COLO829 (cell line): ENCODE measurements at regions not wholly inside any gene's neighbourhood (a gene's known extent, or its start where the extent isn't known, plus 50 kb on each side); places are given as distances from the start of the nearest gene placed in this dataset.
"Not testable (repeated sequence)": the region's sequence is repeated elsewhere in the genome, so short reads cannot be mapped to it uniquely, and the experiment has no call there.

Experiments used
- DNase-seq: peaks from one replicate; pipeline ENCODE4 v3.0.0; 2012; ENCODE audit warnings: low spot score

DNA sequence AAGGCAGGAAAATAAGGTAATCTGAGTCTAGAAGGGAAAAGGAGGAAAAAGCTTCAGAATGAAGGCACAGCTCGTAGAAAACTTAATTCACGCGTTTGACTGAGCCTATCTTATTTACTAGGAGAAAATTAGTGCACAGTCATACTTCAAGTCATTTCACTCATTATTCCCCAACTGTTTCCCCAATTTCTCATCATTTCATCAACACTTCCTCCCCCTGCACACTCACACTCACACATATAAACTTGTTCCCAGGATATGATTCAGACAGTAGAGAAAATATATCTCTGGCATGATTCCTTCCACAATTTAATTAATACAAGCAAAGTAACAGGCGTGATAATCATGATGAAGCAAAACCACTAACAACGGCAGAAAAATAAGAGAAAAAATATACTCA is 94.5 kb upstream of the F13A1 start:
- DNase-seq = no peak

DNA sequence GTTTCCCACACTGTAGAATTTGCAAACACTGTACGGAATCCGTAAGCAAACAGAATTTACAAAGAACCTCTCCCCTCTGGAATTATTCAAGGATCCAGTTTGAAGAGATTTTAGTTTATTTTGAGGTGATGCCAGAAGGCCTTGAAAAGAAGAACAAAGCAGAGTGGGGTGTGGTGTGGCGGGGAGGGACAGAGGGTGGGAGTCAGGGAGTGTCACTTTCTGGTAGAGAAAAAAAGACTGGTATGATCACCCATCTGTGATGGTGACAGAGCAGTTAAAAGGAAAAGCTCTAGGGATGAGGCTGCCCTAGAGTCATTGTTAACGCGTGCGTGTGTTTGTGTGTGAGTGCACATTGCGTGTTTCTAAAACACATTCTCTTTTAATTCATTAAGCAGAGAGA is 97.0 kb upstream of the F13A1 start:
- no peak for DNase-seq

DNA sequence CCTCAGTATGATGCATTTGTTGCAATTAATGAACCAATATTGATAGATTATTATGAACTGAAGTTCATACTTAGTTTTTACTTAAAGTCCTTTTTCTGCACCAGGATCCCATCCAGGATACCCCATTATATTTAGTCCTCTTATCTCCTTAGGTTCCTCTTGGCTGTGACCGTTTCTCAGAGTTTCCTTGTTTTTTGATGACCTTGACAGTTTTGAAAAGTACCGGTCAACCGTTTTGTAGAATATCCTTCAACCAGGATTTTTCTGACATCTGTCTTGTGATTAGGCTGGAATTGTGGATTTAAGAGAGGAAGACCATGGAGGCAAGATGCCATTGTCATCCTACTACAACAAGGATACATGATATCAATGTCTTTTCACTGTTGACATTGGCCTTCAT is 98.0 kb upstream of the F13A1 start:
- no peak for DNase-seq

DNA sequence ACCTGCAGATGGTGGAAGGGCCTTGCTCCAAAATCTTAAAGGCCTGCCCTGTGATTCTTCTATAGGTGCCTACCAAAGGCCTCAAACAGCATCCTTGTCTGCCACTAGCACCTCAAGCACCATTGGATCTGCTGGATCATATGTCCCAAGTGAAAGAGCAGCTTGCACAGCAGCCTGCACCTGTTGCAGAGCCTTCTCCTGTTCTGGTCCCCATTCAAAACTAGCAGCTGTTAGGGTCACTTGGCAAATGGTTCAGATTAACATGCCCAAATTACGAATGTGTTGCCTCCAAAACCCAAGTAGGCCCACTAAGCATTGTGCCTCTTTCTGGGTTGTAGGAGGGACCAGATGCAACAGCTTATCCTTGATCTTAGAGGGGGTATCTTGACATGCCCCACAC is 99.6 kb upstream of the F13A1 start:
- DNase-seq = no peak

GRCh38 chr6:6434151-6434550 is 113.7 kb upstream of the F13A1 start:
- no peak for DNase-seq

DNA sequence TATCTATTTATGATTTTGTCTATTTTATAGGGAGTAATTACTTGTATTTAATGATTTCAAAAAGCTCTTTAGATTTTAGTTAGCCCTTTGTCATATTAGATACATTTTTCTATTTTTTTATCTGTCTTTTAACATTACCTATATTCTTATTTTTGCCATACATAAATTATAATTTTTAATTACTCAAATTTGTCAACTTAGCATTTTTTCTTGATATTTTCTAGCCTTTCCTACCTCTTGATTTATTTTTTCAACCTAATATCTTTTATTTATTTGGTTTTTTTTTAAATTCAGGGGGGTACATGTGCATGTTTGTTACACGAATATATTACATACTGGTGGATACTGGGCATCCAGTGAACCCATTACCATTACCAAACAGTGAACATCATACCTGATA is 114.3 kb upstream of the F13A1 start:
- DNase-seq = no peak

DNA sequence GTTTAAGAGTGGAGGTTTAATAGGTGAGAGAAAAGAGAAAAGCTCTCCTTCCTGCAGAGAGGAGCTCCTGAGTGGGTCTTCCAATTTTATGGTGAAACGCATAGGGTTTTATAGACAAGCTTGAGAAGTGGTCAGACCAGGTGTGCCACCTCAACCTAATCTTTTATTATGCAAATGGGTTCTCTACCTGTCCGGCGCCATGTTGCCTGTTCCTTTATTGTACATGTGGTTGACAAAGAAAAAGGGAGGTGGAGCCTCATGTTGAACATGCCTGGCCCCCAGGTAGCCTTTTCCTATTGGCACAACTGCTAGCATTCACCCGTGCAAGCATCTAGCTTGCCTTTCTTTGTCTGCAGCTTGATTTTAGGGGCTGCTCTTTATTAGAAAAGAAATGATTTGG is 115.9 kb upstream of the F13A1 start:
- DNase-seq = no peak

- DNase-seq = no peak
Observed at GRCh38 chr6:6436946-6437345, 116.5 kb upstream of the F13A1 start.

GRCh38 chr6:6438286-6438685 is 117.8 kb upstream of the F13A1 start:
- DNase-seq = no peak

GRCh38 chr6:6439778-6440177 is 119.3 kb upstream of the F13A1 start:
- DNase-seq = no peak

- DNase-seq = no peak
Observed at GRCh38 chr6:6452002-6452401, 131.5 kb upstream of the F13A1 start.

GRCh38 chr6:6453186-6453585 is 132.7 kb upstream of the F13A1 start:
- no peak for DNase-seq

- no peak for DNase-seq
Observed at GRCh38 chr6:6455272-6455671, 133.2 kb upstream of the LY86 start.

GRCh38 chr6:6458172-6458571 is 130.3 kb upstream of the LY86 start:
- DNase-seq = no peak

DNA sequence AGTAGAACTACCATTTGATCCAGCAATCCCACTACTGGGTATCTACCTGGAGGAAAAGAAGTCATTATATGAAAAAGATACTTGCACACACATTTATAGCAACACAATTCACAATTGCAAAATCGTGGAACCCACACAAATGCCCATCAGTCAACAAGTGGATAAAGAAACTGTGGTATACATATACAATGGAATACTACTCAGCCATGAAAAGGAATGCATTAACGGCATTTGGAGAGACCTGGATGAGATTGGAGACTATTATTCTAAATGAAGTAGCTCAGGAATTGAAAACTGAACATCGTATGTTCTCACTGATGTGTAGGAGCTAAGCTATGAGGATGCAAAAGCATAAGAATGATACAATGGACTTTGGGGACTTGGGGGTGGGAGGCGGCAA is 128.6 kb upstream of the LY86 start:
- DNase-seq = not testable (repeated sequence)

DNA sequence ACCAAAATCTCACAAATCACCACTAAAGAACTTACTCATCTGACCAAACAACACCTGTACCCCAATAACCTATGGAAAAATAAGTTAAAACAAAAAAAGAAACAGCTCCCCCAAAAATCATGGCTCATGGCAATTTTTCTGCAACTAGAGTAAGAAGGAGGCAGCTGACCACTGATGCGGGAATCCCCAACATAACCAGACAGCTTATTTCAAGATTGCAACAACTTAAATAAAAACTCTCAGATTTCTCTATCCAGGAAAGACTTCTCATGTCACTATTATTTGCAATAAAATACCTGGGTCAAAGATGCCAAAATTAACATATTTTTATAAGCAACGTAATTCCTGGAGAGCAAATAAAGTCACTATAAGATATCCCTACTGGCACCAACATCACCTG is 128.1 kb upstream of the LY86 start:
- no peak for DNase-seq

GRCh38 chr6:6461138-6461537 is 127.4 kb upstream of the LY86 start:
- DNase-seq = no peak

GRCh38 chr6:6466967-6467761 is 121.4 kb upstream of the LY86 start:
- no peak for DNase-seq

DNA sequence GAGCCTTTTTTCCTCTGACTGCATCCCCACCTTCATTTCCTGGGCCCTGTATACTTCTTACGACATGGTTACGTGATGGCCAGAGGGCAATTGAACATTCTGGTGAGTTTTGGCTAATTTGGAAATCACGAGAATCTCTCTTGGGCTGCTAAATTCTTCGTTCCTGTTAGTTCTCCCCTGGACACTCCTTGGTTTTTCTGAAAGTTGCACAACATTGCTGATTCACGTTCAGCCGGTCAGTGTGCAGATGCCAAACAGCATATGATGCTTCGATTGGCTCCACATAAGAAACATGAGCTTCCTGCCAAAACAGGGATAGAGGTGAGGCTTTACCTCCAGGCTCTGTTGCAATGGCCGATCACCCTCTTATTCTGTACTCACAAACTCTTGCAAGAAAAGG is 119.4 kb upstream of the LY86 start:
- DNase-seq = no peak

DNA sequence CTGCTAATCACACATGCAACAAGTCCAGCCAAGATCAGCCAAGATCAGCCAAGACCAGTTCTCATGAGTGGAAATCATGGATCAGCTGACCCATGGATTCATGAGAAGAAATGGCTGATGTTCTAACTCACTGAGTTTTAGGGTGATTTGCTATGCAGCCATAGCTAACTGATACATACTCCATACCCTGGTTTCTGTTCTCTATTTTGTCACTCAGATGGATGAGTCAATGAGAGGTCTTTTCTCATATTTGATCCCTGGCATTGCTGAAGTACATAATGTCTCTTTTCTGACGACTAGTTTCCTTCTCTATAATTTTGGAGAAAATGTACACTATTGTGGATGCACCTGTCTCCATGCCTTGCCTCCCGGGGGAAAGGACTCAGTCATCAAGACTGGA is 118.4 kb upstream of the LY86 start:
- no peak for DNase-seq

GRCh38 chr6:6471276-6471675 is 117.2 kb upstream of the LY86 start:
- no peak for DNase-seq

DNA sequence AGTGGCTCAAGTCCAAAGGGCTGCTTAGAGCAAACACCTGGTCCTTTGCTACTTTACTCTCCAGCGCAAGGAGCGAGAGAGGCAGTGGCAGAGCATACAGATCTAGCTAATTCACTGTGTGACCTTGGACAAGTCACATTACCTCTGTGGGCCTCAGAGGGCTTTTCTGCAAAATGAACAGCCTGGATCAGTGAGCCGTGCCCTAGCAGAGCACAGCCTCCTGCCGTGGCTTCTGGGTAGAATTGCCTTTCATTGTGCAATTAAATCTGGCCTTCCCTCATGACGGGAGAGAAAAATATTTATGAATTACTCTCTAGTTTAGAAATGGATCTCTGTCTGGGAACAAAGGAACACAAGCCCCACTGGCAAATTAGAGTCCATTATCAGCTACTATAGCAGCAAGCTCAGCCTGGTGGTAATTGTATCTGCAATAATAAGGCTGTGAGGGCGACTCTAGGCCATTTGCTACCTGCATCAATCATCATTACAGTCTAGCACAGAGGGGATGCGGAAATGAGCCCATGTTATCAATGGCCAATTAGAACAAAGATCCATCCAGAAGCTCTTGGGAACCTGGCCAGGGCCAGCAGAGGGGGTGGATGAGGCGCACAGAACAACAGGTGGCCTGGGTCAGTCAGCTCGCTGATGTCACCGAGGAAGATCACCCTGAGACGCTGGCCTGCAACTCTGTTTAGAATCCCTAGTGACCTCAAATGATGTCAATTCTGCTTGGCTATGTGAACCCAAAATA is 114.2 kb upstream of the LY86 start:
- no peak for DNase-seq

DNA sequence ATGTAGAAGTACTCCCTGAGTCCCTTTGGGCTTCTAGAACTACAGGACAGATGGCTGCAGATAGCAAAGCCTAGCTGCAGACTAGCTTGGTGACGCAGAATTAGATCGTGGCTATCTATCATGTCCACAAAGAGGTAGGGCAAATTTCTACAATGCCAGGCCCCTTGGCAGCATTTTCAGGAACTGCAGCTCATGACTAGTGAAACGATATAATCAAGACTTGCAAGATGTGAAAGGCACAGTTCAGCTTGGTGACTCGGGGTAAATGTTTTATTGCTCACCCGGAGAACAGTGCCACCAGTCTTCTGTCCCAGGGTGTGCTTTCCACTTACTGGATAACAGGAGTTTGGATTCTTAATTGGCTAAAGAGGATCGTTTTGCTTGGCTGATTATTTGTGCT is 108.7 kb upstream of the LY86 start:
- DNase-seq = no peak

GRCh38 chr6:6482256-6482655 is 106.3 kb upstream of the LY86 start:
- DNase-seq = no peak
